Adrenal gland (tissue), 5 donors: ENCODE measurements at regions not wholly inside any gene's neighbourhood (a gene's known extent, or its start where the extent isn't known, plus 50 kb on each side); places are given as distances from the start of the nearest gene placed in this dataset.

Experiments
- CTCF ChIP-seq, 6 experiments: fragments of 450-650 bp in 4 of 6; fragments of 200-600 bp in 2 of 6; sonication (generic) in 1 of 6; IDR thresholded peaks; 1 replicate in 5 of 6; 2 replicates in 1 of 6; pipeline versions ENCODE4 v1.5.1 to v1.8.0; 2016 to 2021; ENCODE audit warnings: antibody characterized with exemption in 6 of 6, mild to moderate bottlenecking in 2 of 6, moderate library complexity in 1 of 6
- POLR2A ChIP-seq, 2 donors: fragments of 450-650 bp; IDR thresholded peaks; one replicate each; pipeline ENCODE4 v1.6.1; 2017; ENCODE audit warnings: antibody characterized with exemption in 2 of 2, mild to moderate bottlenecking in 2 of 2, moderate library complexity in 1 of 2
- donor health status: DM: no; HTN: no; CAD: no.

- no peak for TF ChIP-seq CTCF (IDR thresholded peaks at IDR 0.05)
- TF ChIP-seq POLR2A (IDR thresholded peaks at IDR 0.05) = no peak
Observed at GRCh38 chr18:62447652-62448051, 75.2 kb upstream of the ZCCHC2 start.
